ENCODE measurements at regions not wholly inside any gene's neighbourhood (a gene's known extent, or its start where the extent isn't known, plus 50 kb on each side); places are given as distances from the start of the nearest gene placed in this dataset.
A peak's percentile ranks its signal among the peaks of the same experiment; 100 is the strongest.

DNA sequence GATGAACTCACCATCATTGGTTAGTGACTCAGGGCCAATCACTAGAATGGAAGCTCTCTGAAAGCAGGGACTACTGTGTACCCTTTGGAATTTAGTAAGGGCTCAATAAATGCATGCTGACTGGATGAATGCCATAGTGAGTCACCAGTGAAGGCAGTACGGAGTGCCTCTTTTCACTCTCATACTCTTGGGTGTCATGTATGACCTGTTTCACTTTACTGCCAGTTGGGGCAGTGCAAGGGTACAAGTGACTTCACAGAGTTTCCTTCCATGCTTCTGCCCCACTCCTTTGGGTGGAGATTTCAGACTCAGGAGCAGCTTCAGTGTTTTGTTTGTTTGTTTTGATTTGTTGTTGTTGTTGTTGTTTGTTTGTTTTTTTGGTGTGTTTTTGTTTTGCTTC lies 57.7 kb downstream of the SOX3 start:
- H3K4me3 Mint-ChIP-seq (ENCODE audit: low read depth): no peak overlapping the region
- no peaks in the 10 kb centered on the region for H3K36me3 Mint-ChIP-seq (ENCODE audit: insufficient read depth)
- peaks cover 3% of the 10 kb centered on the region for H3K4me1 Mint-ChIP-seq (ENCODE audit: low read depth)
- H3K27ac Mint-ChIP-seq: no peak overlapping the region
- no peak for DNase-seq (ENCODE audit: low spot score, unreplicated experiment)
- H3K9me3 Mint-ChIP-seq (ENCODE audit: low read depth): no peaks in the 10 kb centered on the region
- TF ChIP-seq, protein P1, sequence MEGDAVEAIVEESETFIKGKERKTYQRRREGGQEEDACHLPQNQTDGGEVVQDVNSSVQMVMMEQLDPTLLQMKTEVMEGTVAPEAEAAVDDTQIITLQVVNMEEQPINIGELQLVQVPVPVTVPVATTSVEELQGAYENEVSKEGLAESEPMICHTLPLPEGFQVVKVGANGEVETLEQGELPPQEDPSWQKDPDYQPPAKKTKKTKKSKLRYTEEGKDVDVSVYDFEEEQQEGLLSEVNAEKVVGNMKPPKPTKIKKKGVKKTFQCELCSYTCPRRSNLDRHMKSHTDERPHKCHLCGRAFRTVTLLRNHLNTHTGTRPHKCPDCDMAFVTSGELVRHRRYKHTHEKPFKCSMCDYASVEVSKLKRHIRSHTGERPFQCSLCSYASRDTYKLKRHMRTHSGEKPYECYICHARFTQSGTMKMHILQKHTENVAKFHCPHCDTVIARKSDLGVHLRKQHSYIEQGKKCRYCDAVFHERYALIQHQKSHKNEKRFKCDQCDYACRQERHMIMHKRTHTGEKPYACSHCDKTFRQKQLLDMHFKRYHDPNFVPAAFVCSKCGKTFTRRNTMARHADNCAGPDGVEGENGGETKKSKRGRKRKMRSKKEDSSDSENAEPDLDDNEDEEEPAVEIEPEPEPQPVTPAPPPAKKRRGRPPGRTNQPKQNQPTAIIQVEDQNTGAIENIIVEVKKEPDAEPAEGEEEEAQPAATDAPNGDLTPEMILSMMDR (IDR thresholded peaks at IDR 0.05; ENCODE audit: unreplicated experiment): no peak
- peaks cover 5% of the 10 kb centered on the region for H3K27me3 Mint-ChIP-seq

DNA sequence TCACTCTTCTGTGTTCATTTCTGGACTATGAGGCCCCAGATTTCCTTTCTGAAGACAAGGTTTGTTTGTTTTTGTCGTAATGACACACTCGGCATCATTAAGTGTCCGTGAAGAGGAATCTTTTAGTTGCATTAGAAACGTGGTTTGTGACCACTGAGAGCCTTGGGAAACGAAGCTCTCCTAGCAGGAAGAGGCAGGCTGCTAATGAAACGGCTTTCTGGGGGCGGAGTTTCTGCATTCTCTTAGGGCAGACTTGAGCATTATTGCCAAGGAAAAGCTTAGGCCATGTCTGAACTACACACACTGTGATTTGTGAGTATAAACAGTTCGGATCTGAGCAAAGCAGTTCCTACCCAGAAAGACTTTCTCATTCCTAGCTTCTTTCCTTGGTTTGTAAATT lies 64.0 kb downstream of the SOX3 start:
- no peak for DNase-seq (ENCODE audit: low spot score, unreplicated experiment)
- TF ChIP-seq, protein P1 (IDR thresholded peaks at IDR 0.05; ENCODE audit: unreplicated experiment): no peak
- H3K4me3 Mint-ChIP-seq (ENCODE audit: low read depth): no peak overlapping the region
- peaks cover 11% of the 10 kb centered on the region for H3K27me3 Mint-ChIP-seq
- H3K9me3 Mint-ChIP-seq (ENCODE audit: low read depth): no peaks in the 10 kb centered on the region
- H3K4me1 Mint-ChIP-seq (ENCODE audit: low read depth): peaks cover 9% of the 10 kb centered on the region
- H3K36me3 Mint-ChIP-seq (ENCODE audit: insufficient read depth): no peaks in the 10 kb centered on the region
- no peak overlapping the region for H3K27ac Mint-ChIP-seq

DNA sequence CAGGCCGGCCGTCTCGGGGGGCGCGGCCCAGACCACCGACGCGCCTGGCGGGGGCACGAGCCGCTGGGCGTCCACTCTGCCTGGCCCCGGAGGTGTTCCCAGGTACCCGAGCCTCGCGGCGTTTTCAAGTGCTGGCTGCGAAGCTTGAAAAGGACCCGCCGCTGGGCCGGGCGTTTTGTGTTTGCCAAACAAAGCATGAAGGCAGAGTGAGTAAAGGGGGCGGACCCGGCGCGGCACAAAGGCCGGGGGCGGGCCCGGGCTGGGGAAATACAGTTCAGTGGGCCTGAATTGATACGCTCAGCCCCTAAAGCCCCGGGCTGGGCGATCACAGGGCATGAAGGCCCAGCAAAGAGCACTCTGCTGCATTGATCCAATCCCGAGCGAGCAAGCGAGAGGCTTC lies 65.4 kb downstream of the SOX3 start:
- peaks cover 13% of the 10 kb centered on the region for H3K4me1 Mint-ChIP-seq (ENCODE audit: low read depth)
- DNase-seq (ENCODE audit: low spot score, unreplicated experiment): peak; percentile 69
- no peaks in the 10 kb centered on the region for H3K36me3 Mint-ChIP-seq (ENCODE audit: insufficient read depth)
- H3K27ac Mint-ChIP-seq: peak overlapping the region; percentile 95
- no peaks in the 10 kb centered on the region for H3K9me3 Mint-ChIP-seq (ENCODE audit: low read depth)
- TF ChIP-seq, protein P1 (IDR thresholded peaks at IDR 0.05; ENCODE audit: unreplicated experiment): no peak
- H3K4me3 Mint-ChIP-seq (ENCODE audit: low read depth): peak overlapping the region; percentile 62
- peaks cover 17% of the 10 kb centered on the region for H3K27me3 Mint-ChIP-seq

DNA sequence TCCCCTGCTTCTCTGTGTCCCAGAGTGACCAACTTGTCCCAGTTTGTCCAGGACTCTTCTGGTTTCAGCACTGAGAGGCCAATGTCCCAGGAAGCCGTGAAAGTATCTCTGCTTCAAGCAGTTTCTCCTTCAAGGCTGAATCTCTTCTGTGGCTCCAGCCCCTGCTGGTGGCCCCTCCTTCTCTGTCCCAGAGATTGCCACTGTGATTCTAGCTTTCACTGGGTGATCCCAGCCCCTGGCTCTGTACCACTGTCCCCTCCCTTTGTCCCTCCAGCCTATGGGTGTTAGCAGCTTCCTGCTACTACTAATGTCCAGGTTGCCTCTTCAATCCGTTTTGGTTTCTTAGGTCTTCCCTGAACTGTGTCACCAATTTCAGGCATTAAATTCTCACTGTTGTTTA lies 70.5 kb downstream of the SOX3 start:
- peaks cover 4% of the 10 kb centered on the region for H3K4me1 Mint-ChIP-seq (ENCODE audit: low read depth)
- TF ChIP-seq, protein P1 (IDR thresholded peaks at IDR 0.05; ENCODE audit: unreplicated experiment): no peak
- H3K9me3 Mint-ChIP-seq (ENCODE audit: low read depth): no peaks in the 10 kb centered on the region
- H3K4me3 Mint-ChIP-seq (ENCODE audit: low read depth): no peak overlapping the region
- H3K27me3 Mint-ChIP-seq: peaks cover 33% of the 10 kb centered on the region
- H3K36me3 Mint-ChIP-seq (ENCODE audit: insufficient read depth): no peaks in the 10 kb centered on the region
- H3K27ac Mint-ChIP-seq: no peak overlapping the region
- no peak for DNase-seq (ENCODE audit: low spot score, unreplicated experiment)

DNA sequence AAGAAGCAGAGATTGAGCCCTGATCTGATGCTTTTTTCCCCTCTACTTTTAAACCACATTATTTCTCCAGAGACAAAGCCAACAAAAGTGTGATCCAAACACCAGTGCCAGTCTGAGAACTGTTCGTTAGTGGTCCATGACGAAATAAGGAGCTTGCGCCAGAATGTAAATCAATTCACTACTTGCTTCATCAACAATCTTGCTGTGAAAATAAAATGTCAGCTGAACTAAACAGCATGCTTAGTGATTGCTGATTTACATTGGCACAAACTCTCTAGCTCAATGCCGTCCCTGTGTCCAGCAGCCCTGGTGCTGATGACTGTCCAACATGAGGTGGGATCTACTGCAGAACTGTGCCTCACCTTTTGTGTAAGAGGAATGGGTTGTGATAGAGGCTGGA lies 71.3 kb downstream of the SOX3 start:
- Mint-ChIP-seq H3K4me3 (ENCODE audit: low read depth) (no peak overlapping the region), H3K4me1 (ENCODE audit: low read depth) (peaks cover 4% of the 10 kb centered on the region), H3K27ac (no peak overlapping the region), H3K9me3 (ENCODE audit: low read depth) (no peaks in the 10 kb centered on the region), H3K36me3 (ENCODE audit: insufficient read depth) (no peaks in the 10 kb centered on the region), H3K27me3 (peaks cover 33% of the 10 kb centered on the region)
- TF ChIP-seq, protein P1 (IDR thresholded peaks at IDR 0.05; ENCODE audit: unreplicated experiment): no peak
- DNase-seq (ENCODE audit: low spot score, unreplicated experiment): no peak
